Activated T-cell treated with anti-CD3 and anti-CD28 coated beads, Interleukin-2, amount 50 U/mL, for 24 hours (primary cell): ENCODE measurements at regions not wholly inside any gene's neighbourhood (a gene's known extent, or its start where the extent isn't known, plus 50 kb on each side); places are given as distances from the start of the nearest gene placed in this dataset.

Experiments used
- DNase-seq: peaks from one replicate; pipeline ENCODE4 v3.0.0-alpha.2; 2020
- H3K27ac Mint-ChIP-seq: 2 replicates; pipeline ENCODE4 v1.8.0; 2020; ENCODE audit warnings: mild to moderate bottlenecking, mixed read lengths
- H3K27me3 Mint-ChIP-seq: 2 replicates; pipeline ENCODE4 v1.8.0; 2020; ENCODE audit warnings: mixed read lengths
- H3K36me3 Mint-ChIP-seq: 2 replicates; pipeline ENCODE4 v1.8.0; 2020; ENCODE audit warnings: low read depth, mixed read lengths
- H3K4me1 Mint-ChIP-seq: 2 replicates; pipeline ENCODE4 v1.8.0; 2020; ENCODE audit warnings: low read depth, mixed read lengths
- H3K4me3 Mint-ChIP-seq: 2 replicates; pipeline ENCODE4 v1.8.0; 2020; ENCODE audit warnings: mild to moderate bottlenecking, moderate library complexity, mixed read lengths
- H3K9me3 Mint-ChIP-seq: 2 replicates; pipeline ENCODE4 v1.8.0; 2020; ENCODE audit warnings: mixed read lengths

DNA sequence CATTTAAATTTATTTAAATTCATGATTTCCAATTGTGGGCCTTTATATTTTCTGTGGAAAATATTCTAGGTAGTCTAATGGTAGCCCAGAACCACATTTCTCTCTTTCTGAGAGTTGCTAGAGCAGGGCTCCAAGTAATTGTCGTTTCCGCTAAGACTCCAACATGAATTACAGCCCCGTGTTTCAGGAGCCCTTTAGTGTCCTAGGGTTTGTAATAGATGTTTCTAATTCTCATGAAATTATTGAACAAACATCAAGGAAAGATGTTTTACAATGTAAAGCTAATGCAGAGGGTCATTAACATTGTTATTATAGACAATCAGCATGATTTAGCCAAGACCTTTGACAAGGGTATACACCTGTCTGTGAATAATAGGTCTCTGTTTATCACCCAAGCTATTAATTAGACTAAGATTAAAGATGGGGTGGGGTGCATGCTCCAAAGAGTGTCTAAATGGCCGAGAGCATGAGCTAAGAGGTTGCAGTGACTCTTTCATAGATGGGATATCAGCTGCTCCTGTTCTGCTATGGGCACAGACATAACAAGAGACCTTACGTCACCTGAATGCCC lies 81.8 kb upstream of the NTM start:
- DNase-seq: no peak
- Mint-ChIP-seq H3K36me3 (no peaks in the 10 kb centered on the region), H3K27ac (no peak overlapping the region), H3K4me1 (no peaks in the 10 kb centered on the region), H3K9me3 (no peaks in the 10 kb centered on the region), H3K4me3 (no peak overlapping the region), H3K27me3 (no peaks in the 10 kb centered on the region)

DNA sequence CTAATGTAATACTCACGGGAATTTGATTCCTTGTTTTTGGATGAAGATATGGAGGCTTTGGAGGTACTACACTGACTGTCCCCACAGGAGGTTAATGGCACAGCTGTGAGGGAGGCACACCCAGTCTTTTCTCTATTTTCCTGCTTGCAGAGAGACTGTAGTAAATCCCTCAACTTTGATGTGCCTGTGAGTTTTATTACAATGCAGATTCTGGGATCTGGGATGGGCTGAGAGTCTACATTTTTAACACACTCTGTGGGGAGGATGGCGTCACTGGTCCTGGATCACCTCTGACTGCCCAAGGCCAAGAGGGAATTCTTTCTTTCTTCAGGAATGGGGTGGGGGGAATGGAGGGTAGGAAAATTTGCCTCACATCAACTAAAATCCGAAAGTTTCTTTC lies 80.2 kb upstream of the NTM start:
- Mint-ChIP-seq H3K4me1 (no peaks in the 10 kb centered on the region), H3K27me3 (no peaks in the 10 kb centered on the region), H3K36me3 (no peaks in the 10 kb centered on the region), H3K4me3 (no peak overlapping the region), H3K27ac (no peak overlapping the region), H3K9me3 (no peaks in the 10 kb centered on the region)
- DNase-seq: no peak

DNA sequence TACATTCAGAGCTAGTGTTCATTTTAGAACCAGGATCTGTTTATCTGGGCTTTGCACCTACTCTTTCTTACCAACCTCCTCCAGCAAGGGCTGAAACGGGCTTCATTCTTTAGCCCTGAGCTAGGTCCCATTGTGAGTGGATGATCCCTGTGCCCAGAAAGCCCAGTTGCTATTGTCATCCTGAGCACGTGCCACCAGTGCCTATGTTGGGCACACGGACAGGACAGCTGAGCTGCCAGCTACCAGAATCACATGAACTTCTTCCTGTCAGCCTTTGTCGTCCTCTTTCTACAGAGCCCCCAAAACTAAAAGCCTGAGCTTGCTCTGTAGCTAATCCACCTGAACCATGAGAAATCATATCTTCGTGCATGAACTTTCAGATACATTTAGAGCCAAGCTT lies 74.4 kb upstream of the NTM start:
- Mint-ChIP-seq H3K4me3 (no peak overlapping the region), H3K27ac (no peak overlapping the region), H3K9me3 (no peaks in the 10 kb centered on the region), H3K27me3 (peaks cover 11% of the 10 kb centered on the region), H3K4me1 (no peaks in the 10 kb centered on the region), H3K36me3 (no peaks in the 10 kb centered on the region)
- DNase-seq: no peak

DNA sequence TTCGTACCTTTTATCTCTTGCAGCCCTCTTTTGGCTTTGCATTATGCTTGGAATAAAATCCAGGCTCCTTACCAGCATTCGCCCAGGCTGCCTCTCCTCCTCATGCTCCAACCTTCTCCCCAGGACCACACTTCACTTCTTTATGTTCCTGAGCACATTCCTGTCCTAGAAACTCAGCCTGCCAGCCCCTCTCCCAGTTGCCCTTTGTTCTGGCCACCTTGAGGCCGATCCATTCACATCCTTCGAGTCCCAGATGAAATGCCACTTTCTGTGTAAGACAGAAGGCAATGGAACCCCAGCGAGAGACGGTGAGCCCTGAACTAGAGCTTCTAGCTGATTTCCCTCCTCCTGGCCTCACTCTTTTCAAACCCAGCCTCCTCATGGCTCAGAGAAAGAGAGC lies 73.0 kb upstream of the NTM start:
- H3K4me1 Mint-ChIP-seq: no peaks in the 10 kb centered on the region
- no peak for DNase-seq
- H3K4me3 Mint-ChIP-seq: no peak overlapping the region
- no peaks in the 10 kb centered on the region for H3K36me3 Mint-ChIP-seq
- no peaks in the 10 kb centered on the region for H3K9me3 Mint-ChIP-seq
- H3K27me3 Mint-ChIP-seq: peaks cover 14% of the 10 kb centered on the region
- no peak overlapping the region for H3K27ac Mint-ChIP-seq

DNA sequence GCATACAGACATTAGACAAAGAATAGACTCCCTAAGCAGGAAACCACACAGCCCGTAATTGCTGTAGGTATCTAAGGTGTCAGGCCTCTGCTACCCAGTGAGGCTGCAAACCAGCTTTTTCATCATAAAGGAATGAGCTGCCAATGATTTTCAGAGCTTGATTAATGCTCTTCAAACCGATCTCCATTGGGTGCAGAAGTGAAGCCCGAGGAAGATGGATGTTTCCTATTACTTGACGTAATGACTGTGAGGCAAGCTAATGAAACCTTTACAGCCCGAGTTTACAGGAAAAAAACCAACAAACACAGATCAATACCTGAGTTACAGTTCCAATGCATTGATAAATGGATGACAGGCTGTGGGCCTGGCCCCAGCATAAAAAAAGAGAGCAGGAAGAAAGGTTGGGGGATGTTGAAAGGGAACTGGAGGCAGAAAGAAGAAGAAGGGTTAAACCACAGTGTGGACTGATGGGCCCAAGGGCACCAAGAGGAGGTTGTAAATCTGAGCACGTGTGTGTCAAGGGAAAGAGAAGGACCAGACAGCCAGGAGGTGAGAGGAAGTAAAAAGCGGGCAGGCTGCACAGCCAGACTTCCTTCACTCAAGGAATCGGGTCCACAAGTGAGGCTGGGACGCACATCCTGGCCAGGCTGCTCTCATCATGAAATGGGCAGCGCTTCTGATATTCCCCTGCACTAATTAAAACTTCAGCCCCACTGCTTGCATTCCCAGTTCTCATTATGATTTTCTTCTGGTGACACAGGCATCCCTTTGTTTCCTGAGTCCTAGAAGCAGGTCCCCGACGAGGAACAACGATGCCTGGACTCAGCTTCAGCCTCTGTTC lies 70.6 kb upstream of the NTM start:
- no peak overlapping the region for H3K27ac Mint-ChIP-seq
- H3K27me3 Mint-ChIP-seq: peaks cover 14% of the 10 kb centered on the region
- no peaks in the 10 kb centered on the region for H3K9me3 Mint-ChIP-seq
- H3K36me3 Mint-ChIP-seq: no peaks in the 10 kb centered on the region
- no peak overlapping the region for H3K4me3 Mint-ChIP-seq
- no peaks in the 10 kb centered on the region for H3K4me1 Mint-ChIP-seq
- DNase-seq: no peak

DNA sequence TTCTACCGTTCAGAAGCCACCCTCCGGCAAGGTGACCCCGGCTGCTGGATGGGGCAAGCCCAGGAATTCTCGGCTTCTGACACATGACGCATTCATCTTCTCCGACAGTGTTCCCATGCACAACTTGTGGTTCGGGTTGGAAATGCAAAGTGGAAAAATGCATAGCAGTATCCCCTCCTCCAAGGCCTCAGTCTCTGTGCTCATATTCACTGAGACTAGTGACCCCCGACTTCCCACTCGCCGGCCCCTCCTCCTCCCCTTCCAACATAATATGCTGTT lies 70.0 kb upstream of the NTM start:
- Mint-ChIP-seq H3K27me3 (peaks cover 14% of the 10 kb centered on the region), H3K4me3 (no peak overlapping the region), H3K27ac (no peak overlapping the region), H3K9me3 (no peaks in the 10 kb centered on the region), H3K36me3 (no peaks in the 10 kb centered on the region), H3K4me1 (no peaks in the 10 kb centered on the region)
- DNase-seq: no peak

DNA sequence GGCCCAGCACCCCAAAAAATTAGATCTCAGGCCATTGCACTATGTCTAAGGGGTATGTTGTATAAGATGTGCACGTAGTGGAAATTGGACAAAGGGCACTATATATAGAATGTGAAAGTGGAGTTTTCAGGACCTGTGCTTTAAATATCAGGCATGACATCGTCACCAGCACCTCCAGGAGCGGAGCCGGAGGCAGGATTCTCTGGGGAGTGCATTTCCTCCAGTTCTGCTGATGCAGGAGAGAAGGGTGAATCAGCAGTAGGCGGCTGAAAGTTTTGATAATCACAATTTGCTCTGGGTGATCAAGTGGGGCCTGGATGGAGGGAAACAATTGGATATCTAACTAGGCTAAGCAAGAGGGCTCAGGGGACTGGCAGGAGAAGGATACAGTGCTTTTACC lies 69.1 kb upstream of the NTM start:
- Mint-ChIP-seq H3K27me3 (peaks cover 14% of the 10 kb centered on the region), H3K4me1 (no peaks in the 10 kb centered on the region), H3K4me3 (no peak overlapping the region), H3K27ac (no peak overlapping the region), H3K9me3 (no peaks in the 10 kb centered on the region), H3K36me3 (no peaks in the 10 kb centered on the region)
- DNase-seq: no peak

DNA sequence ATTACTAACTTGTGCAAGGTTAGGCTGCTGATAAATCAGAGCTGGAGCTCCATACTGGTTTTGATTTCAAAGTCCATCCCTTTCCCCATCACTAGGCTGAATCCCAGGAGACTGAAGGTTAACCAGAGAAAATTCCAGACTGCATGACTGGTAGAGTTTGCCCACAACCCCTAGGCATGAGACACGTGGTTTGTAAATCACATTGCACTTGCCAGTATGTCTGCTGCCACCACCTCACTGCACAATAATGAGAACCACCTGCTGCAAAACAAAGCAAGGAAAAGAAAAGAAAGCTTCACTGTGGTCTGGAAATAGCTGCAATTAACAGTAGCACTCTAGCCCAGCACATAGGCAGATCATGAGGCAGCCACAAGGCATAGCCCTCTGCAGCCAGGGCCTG lies 67.6 kb upstream of the NTM start:
- no peak overlapping the region for H3K27ac Mint-ChIP-seq
- H3K36me3 Mint-ChIP-seq: no peaks in the 10 kb centered on the region
- H3K4me1 Mint-ChIP-seq: no peaks in the 10 kb centered on the region
- H3K27me3 Mint-ChIP-seq: peaks cover 14% of the 10 kb centered on the region
- no peak for DNase-seq
- H3K4me3 Mint-ChIP-seq: no peak overlapping the region
- no peaks in the 10 kb centered on the region for H3K9me3 Mint-ChIP-seq

DNA sequence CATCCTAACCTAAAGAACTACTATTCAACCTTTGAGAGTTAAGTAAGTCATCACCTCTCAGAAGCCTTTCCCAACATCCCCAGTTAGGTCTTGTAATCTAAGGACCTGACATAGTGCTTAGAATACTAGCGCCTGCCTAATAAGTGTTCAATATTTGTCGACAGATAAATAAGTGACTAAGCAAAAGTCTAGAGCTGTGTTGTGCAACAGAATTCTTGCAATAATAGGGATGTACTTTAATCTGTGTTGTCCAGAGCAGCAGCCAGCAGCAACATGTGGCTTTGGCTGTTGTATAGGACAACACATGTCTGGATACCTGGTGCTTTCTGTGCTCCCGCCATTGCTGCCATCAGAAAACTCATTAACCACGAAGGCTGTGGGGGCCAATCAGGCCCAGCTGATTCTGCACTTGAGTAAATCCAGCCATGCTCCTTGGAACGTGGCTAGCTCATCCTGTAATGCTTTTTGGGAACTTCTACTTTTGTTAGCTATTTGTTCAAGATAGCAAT lies 66.8 kb upstream of the NTM start:
- H3K27me3 Mint-ChIP-seq: peaks cover 14% of the 10 kb centered on the region
- no peaks in the 10 kb centered on the region for H3K9me3 Mint-ChIP-seq
- H3K4me3 Mint-ChIP-seq: no peak overlapping the region
- no peaks in the 10 kb centered on the region for H3K36me3 Mint-ChIP-seq
- DNase-seq: no peak
- H3K4me1 Mint-ChIP-seq: no peaks in the 10 kb centered on the region
- no peak overlapping the region for H3K27ac Mint-ChIP-seq

DNA sequence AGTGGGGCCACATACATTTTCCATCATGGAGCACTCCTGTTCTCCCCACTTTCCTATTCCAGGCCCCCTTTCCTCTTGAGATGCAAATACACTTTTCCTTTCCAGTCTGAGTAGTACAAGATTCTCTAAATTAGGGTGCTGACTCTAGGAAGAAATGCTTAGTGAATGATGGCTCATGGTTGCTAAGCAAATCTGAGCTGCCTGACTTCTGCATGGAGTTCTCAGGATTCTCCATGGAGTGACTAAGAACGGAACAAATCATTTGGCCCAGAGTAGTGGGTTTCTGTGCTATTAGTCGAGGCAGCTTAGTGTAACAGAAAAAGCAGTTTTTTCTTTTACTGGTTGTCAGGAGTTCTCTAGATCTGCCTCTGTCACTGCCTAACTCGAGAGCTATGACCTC lies 65.4 kb upstream of the NTM start:
- no peak overlapping the region for H3K27ac Mint-ChIP-seq
- H3K27me3 Mint-ChIP-seq: peaks cover 10% of the 10 kb centered on the region
- DNase-seq: no peak
- no peaks in the 10 kb centered on the region for H3K4me1 Mint-ChIP-seq
- H3K36me3 Mint-ChIP-seq: no peaks in the 10 kb centered on the region
- H3K4me3 Mint-ChIP-seq: no peak overlapping the region
- H3K9me3 Mint-ChIP-seq: no peaks in the 10 kb centered on the region

DNA sequence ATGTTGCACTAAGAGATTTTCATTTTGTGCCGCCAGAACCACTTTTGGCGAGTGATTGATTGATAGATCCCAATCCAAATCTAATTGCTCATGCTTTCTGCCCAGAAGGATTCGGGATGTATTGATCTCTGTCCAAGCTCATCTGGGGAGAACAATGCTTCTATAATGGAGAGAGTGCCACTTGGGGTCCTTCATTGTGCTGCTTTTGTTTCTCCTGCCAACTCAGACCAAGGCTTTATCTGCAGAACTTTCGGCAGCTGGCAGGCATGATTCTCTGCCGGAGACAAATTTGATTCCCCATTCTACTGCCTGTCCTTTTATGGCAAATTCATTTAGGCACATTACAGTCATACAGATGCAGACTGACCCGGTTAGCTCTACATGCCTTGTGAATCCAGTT lies 62.9 kb upstream of the NTM start:
- H3K36me3 Mint-ChIP-seq: no peaks in the 10 kb centered on the region
- H3K27ac Mint-ChIP-seq: no peak overlapping the region
- no peaks in the 10 kb centered on the region for H3K4me1 Mint-ChIP-seq
- no peak for DNase-seq
- H3K27me3 Mint-ChIP-seq: peaks cover 5% of the 10 kb centered on the region
- no peak overlapping the region for H3K4me3 Mint-ChIP-seq
- no peaks in the 10 kb centered on the region for H3K9me3 Mint-ChIP-seq

DNA sequence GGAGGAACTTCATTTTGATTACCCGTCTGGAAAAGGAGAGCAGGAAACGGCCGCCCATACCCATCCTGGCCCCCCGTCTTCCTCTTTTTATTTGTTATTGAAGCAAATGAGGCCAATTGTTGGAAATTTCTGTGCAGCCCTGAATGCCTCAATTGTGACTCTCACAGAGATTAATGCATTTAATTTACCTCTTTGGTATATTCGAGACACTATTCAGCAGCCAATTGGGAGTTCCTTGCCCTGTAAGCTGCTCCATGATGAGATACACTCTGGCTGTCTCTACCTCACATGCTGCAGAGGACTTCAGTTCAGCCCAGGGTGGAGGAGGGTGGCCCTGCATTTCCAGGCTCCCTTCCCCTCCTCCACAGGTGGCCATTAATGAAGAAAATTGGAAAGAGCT lies 60.6 kb upstream of the NTM start:
- Mint-ChIP-seq H3K4me3 (no peak overlapping the region), H3K27ac (no peak overlapping the region), H3K36me3 (no peaks in the 10 kb centered on the region), H3K9me3 (no peaks in the 10 kb centered on the region), H3K27me3 (peaks cover 5% of the 10 kb centered on the region), H3K4me1 (no peaks in the 10 kb centered on the region)
- DNase-seq: no peak

DNA sequence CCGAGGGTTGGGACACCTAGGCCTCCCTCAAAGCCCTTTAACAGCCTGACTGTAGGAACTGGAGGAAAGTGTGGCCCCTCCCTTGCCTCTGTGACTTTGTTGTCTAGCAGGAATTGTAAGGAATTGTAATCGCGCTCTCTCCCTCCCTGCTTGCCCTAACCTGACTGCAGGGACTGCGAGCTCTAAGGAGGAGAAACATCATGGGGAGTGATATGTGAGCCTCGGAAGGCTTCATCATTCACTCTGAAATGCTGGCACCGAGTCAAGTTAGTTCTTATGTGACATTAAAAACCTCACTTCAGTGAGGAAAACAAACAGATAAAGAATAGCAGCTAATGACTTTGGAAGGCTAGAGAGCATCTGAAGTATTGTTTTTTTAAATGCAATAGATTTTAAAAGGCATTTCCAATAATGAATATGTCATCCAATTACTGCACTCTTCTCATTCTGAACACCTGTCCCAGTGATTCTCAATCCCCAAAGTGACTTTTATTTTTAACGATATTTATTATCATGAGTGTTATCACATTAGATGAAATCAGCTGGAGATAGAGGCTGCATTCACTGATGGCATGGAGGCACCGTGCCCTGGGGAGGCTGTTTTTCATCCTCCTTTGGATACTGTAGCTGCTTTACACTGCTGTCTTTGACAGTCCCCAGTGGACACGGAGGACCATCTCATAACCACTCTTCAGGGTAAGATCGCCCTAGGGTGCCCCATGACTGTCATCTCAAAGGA lies 58.5 kb upstream of the NTM start:
- no peaks in the 10 kb centered on the region for H3K36me3 Mint-ChIP-seq
- H3K9me3 Mint-ChIP-seq: peaks cover 5% of the 10 kb centered on the region
- no peak overlapping the region for H3K27ac Mint-ChIP-seq
- H3K27me3 Mint-ChIP-seq: peaks cover 5% of the 10 kb centered on the region
- DNase-seq: no peak
- no peak overlapping the region for H3K4me3 Mint-ChIP-seq
- no peaks in the 10 kb centered on the region for H3K4me1 Mint-ChIP-seq
